ENCODE measurements at regions not wholly inside any gene's neighbourhood (a gene's known extent, or its start where the extent isn't known, plus 50 kb on each side); places are given as distances from the start of the nearest gene placed in this dataset.

GRCh38 chr6:82084324-82084920 is 163.1 kb downstream of the IBTK start:
- H3K4me3 ChIP-seq (ENCODE audit: low read depth in 2 of 2, low read length in 2 of 2) = no peak overlapping the region
- H3K27ac ChIP-seq (ENCODE audit: low read length) = no peak overlapping the region
- no peaks in the 10 kb centered on the region for H3K36me3 ChIP-seq (ENCODE audit: control insufficient read depth, insufficient read depth, low read length)
- ChIA-PET POLR2A (no interaction called here), CTCF (no interaction called here)
- H3K27me3 ChIP-seq (ENCODE audit: control insufficient read depth, insufficient read depth, low read length) = no peaks in the 10 kb centered on the region
- no TSS peak for BruUV-seq (replicated peaks)
- intact Hi-C loops (cut with micrococcal nuclease; ENCODE audit: unreplicated experiment) (no loop called here), in situ Hi-C loops (cut with HindIII; ENCODE audit: low pct_unique_long_range_greater_than_20kb, low sequenced_read_pairs) (no loop called here)
- DNase-seq (ENCODE audit: low read depth, low spot score) = no peak
- no peak for TF ChIP-seq TCF7L2 (IDR thresholded peaks at IDR 0.05; ENCODE audit: low read depth, low read length)
- TF ChIP-seq REST (IDR thresholded peaks at IDR 0.05; ENCODE audit: insufficient read depth in 1 of 2, low read depth in 2 of 2, low read length in 1 of 2) = no peak
- no peak for TF ChIP-seq SIN3A (IDR thresholded peaks at IDR 0.05; ENCODE audit: borderline replicate concordance, insufficient read depth, low read depth, low read length)
- TF ChIP-seq POLR2AphosphoS5 (IDR thresholded peaks at IDR 0.05; ENCODE audit: low read depth, low read length) = no peak
- TF ChIP-seq CTCF (IDR thresholded peaks at IDR 0.05) = no peak
- no peaks in the 10 kb centered on the region for H3K4me1 ChIP-seq (ENCODE audit: control insufficient read depth, insufficient read depth, low read length)
- no peak for ATAC-seq
- no peaks in the 10 kb centered on the region for H3K9me3 ChIP-seq (ENCODE audit: control insufficient read depth, insufficient read depth, low read depth, low read length)

- no TSS peak for BruUV-seq (replicated peaks)
- DNase-seq (ENCODE audit: low read depth, low spot score) (no peak), ATAC-seq (no peak)
- Histone ChIP-seq H3K9me3 (ENCODE audit: control insufficient read depth, insufficient read depth, low read depth, low read length) (no peaks in the 10 kb centered on the region), H3K27ac (ENCODE audit: low read length) (no peak overlapping the region), H3K4me3 (ENCODE audit: low read depth in 2 of 2, low read length in 2 of 2) (no peak overlapping the region), H3K27me3 (ENCODE audit: control insufficient read depth, insufficient read depth, low read length) (no peaks in the 10 kb centered on the region), H3K4me1 (ENCODE audit: control insufficient read depth, insufficient read depth, low read length) (no peaks in the 10 kb centered on the region), H3K36me3 (ENCODE audit: control insufficient read depth, insufficient read depth, low read length) (no peaks in the 10 kb centered on the region)
- ChIA-PET CTCF (no interaction called here), POLR2A (no interaction called here)
- in situ Hi-C loops (cut with HindIII; ENCODE audit: low pct_unique_long_range_greater_than_20kb, low sequenced_read_pairs) (no loop called here), intact Hi-C loops (cut with micrococcal nuclease; ENCODE audit: unreplicated experiment) (no loop called here)
- TF ChIP-seq TCF7L2 (IDR thresholded peaks at IDR 0.05; ENCODE audit: low read depth, low read length) = no peak
- TF ChIP-seq CTCF (IDR thresholded peaks at IDR 0.05) = no peak
- TF ChIP-seq POLR2AphosphoS5 (IDR thresholded peaks at IDR 0.05; ENCODE audit: low read depth, low read length) = no peak
- no peak for TF ChIP-seq REST (IDR thresholded peaks at IDR 0.05; ENCODE audit: insufficient read depth in 1 of 2, low read depth in 2 of 2, low read length in 1 of 2)
- TF ChIP-seq SIN3A (IDR thresholded peaks at IDR 0.05; ENCODE audit: borderline replicate concordance, insufficient read depth, low read depth, low read length) = no peak
These were observed 163.9 kb downstream of the IBTK start for GRCh38 chr6:82083646-82084045.

All from Panc1 (cell line).